Naive thymus-derived CD8-positive, alpha-beta T cell (primary cell): ENCODE measurements at regions not wholly inside any gene's neighbourhood (a gene's known extent, or its start where the extent isn't known, plus 50 kb on each side); places are given as distances from the start of the nearest gene placed in this dataset.
A peak's percentile ranks its signal among the peaks of the same experiment; 100 is the strongest.
"Not testable (repeated sequence)": the region's sequence is repeated elsewhere in the genome, so short reads cannot be mapped to it uniquely, and the experiment has no call there.

Source experiments
- ATAC-seq, 2 donors: fragments of 150-1000 bp; cut with Tn5 transposase in 1 of 2; sonication (Bioruptor Pico), chemical (Tn5 transposase) in 1 of 2; 1 replicate in 1 of 2; 2 replicates in 1 of 2; pipeline ENCODE4 v1.10.0; 2021; ENCODE audit warnings: mild to moderate bottlenecking in 2 of 2, moderate library complexity in 2 of 2
- POLR2A ChIA-PET: fragments of 350-600 bp; sonication (Branson Sonifier 250); formaldehyde crosslinking; loops from one replicate; lab custom pipeline; 2021; ENCODE audit warnings: antibody characterized with exemption; lab: Charles Lee
- DNase-seq, 10 donors: peaks; one replicate each; pipeline versions ENCODE4 v3.0.0 to v3.0.0-alpha.2; 2020 to 2022
- H3K27ac Mint-ChIP-seq, 10 donors: one replicate each; pipeline ENCODE4 v1.8.0; 2020 to 2022; ENCODE audit warnings: mild to moderate bottlenecking in 10 of 10, mixed read lengths in 10 of 10, moderate library complexity in 4 of 10, inconsistent platforms in 1 of 10
- H3K27me3 Mint-ChIP-seq, 5 donors: one replicate each; pipeline ENCODE4 v1.8.0; 2021 to 2022; ENCODE audit warnings: mixed read lengths in 5 of 5
- H3K36me3 Mint-ChIP-seq, 3 donors: one replicate each; pipeline ENCODE4 v1.8.0; 2020 to 2022; ENCODE audit warnings: mixed read lengths in 3 of 3, mild to moderate bottlenecking in 2 of 3, inconsistent platforms in 1 of 3
- H3K4me1 Mint-ChIP-seq, 4 donors: one replicate each; pipeline ENCODE4 v1.8.0; 2021 to 2022; ENCODE audit warnings: mixed read lengths in 4 of 4
- H3K4me3 Mint-ChIP-seq, 10 donors: one replicate each; pipeline ENCODE4 v1.8.0; 2020 to 2022; ENCODE audit warnings: mild to moderate bottlenecking in 10 of 10, mixed read lengths in 10 of 10, moderate library complexity in 6 of 10, inconsistent platforms in 1 of 10
- H3K9me3 Mint-ChIP-seq, 9 donors: one replicate each; pipeline ENCODE4 v1.8.0; 2020 to 2022; ENCODE audit warnings: mixed read lengths in 9 of 9, mild to moderate bottlenecking in 3 of 9, inconsistent platforms in 1 of 9, moderate library complexity in 1 of 9

GRCh38 chr10:60491162-60491561 lies 101.5 kb upstream of the ANK3 start:
- POLR2A ChIA-PET: no interaction called here
- Mint-ChIP-seq H3K27ac (no peak overlapping the region), H3K4me1 (peaks cover 0 to 7% (median 0%) of the 10 kb centered on the region in 4 donors), H3K9me3 (no peaks in the 10 kb centered on the region), H3K4me3 (no peak overlapping the region), H3K27me3 (peaks cover 0 to 4% (median 0%) of the 10 kb centered on the region in 5 donors), H3K36me3 (peaks cover 0 to 3% (median 0%) of the 10 kb centered on the region in 3 donors)
- no peak for DNase-seq
- ATAC-seq: no peak

DNA sequence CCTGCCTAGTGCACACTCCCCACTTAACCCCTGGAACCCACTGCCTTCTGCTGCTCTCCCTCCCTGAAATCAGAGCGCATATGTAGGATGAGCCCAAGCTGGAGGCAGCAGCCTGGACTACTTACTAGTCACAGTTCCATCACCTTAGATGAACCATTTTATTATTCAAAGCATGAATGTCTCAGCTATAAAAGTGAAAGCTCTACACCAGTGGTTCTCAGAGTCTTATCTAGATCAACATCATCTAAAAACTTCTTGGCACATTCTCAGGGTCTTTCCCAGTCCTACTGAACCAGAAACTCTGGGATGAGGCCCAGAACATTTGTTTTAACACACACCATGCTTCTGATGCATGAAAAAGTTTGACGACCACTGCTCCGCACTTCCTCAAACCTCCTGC lies 100.3 kb upstream of the ANK3 start:
- DNase-seq (no peak), ATAC-seq (no peak)
- POLR2A ChIA-PET: no interaction called here
- Mint-ChIP-seq H3K36me3 (peaks cover 0 to 4% (median 3%) of the 10 kb centered on the region in 3 donors), H3K27me3 (peaks cover 0 to 4% (median 0%) of the 10 kb centered on the region in 5 donors), H3K9me3 (no peaks in the 10 kb centered on the region), H3K27ac (peak overlapping the region in 1 of 10 donors; percentile 14), H3K4me1 (peaks cover 0 to 7% (median 0%) of the 10 kb centered on the region in 4 donors), H3K4me3 (no peak overlapping the region)

DNA sequence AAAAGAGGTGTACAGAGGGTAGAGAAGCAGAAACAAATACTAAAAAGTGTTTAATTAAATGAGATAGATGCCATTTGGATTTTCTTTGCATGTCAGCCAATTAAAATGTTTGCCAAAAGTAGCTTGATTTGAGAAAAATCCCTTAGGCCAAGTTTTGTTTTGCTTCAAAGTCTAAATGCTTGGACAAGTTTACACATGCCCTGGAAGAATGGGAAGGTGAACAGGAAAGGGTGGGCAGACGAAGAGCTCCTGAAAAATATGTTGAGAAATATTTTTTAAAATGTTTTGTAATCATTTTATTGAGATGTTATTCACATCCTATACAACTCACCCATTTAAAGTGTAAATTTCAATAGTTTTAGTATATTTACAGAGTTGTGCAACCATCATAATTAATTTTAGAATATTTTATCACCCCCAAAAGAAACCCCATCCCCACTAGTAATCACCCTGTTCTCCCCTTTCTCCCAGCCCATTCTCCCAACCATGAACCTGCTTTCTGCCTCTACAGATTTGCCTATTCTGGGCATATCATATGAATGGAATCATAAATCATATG lies 98.5 kb upstream of the ANK3 start:
- H3K27me3 Mint-ChIP-seq: peaks cover 0 to 4% (median 0%) of the 10 kb centered on the region in 5 donors
- ATAC-seq (no peak), DNase-seq (no peak)
- no peak overlapping the region for H3K27ac Mint-ChIP-seq
- H3K4me1 Mint-ChIP-seq: peaks cover 0 to 7% (median 0%) of the 10 kb centered on the region in 4 donors
- no peak overlapping the region for H3K4me3 Mint-ChIP-seq
- H3K9me3 Mint-ChIP-seq: no peaks in the 10 kb centered on the region
- POLR2A ChIA-PET: no interaction called here
- H3K36me3 Mint-ChIP-seq: peaks cover 0 to 4% (median 3%) of the 10 kb centered on the region in 3 donors

GRCh38 chr10:60487543-60487942 lies 97.9 kb upstream of the ANK3 start:
- Mint-ChIP-seq H3K27me3 (peaks cover 0 to 4% (median 0%) of the 10 kb centered on the region in 5 donors), H3K27ac (no peak overlapping the region), H3K4me1 (peaks cover 0 to 7% (median 0%) of the 10 kb centered on the region in 4 donors), H3K9me3 (no peaks in the 10 kb centered on the region), H3K36me3 (peaks cover 0 to 4% (median 3%) of the 10 kb centered on the region in 3 donors), H3K4me3 (no peak overlapping the region)
- DNase-seq (no peak), ATAC-seq (no peak)
- POLR2A ChIA-PET: no interaction called here

- POLR2A ChIA-PET: no interaction called here
- H3K27ac Mint-ChIP-seq: no peak overlapping the region
- DNase-seq (no peak), ATAC-seq (no peak)
- H3K4me1 Mint-ChIP-seq: peaks cover 0 to 6% (median under 1%) of the 10 kb centered on the region in 4 donors
- H3K4me3 Mint-ChIP-seq: no peak overlapping the region
- H3K27me3 Mint-ChIP-seq: peaks cover 0 to 3% (median 0%) of the 10 kb centered on the region in 5 donors
- peaks cover 0 to 4% (median 3%) of the 10 kb centered on the region in 3 donors for H3K36me3 Mint-ChIP-seq
- H3K9me3 Mint-ChIP-seq: peaks cover 0 to 2% (median 0%) of the 10 kb centered on the region in 9 donors
These were observed 95.3 kb upstream of the ANK3 start for GRCh38 chr10:60485025-60485424.

DNA sequence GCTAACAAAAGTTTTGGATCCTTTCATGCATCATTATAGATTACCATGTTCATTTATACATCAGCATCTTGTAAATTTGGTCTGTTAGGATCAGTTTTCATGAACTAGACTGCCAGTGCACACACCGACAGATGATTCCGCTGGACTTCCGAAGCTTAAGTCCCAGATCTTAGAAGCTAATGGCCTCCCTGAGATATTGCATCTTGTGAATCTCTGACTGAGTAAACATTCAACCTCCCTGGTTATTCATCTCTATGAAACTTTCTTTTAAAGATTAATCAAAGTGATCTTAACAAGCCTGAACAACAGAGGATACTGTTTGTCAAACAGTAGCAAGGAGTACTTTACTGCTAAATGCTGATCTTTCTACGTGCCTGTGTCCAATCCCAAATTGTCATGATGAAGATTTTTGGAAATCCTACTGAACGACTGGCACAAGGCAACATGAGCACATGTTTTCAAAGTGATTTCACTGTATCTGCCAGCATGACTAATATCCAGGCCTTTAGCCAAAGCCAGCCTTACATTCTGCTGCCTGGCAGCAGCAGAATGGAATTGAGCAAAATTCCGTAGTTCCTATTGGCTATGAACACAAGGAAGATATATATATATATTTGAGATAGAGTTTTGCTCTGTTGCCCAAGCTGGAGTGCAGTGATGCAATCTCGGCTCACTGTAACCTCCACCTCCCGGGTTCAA lies 91.3 kb upstream of the ANK3 start:
- peaks cover 0 to 6% (median 0%) of the 10 kb centered on the region in 5 donors for H3K27me3 Mint-ChIP-seq
- H3K4me3 Mint-ChIP-seq: no peak overlapping the region
- peaks cover 0 to 6% (median 2%) of the 10 kb centered on the region in 4 donors for H3K4me1 Mint-ChIP-seq
- POLR2A ChIA-PET: no interaction called here
- peaks cover 0 to 4% (median 0%) of the 10 kb centered on the region in 9 donors for H3K9me3 Mint-ChIP-seq
- ATAC-seq: no peak
- no peak for DNase-seq
- no peak overlapping the region for H3K27ac Mint-ChIP-seq
- peaks cover 0 to 4% (median 0%) of the 10 kb centered on the region in 3 donors for H3K36me3 Mint-ChIP-seq

GRCh38 chr10:60479305-60480020 lies 89.8 kb upstream of the ANK3 start:
- Mint-ChIP-seq H3K27me3 (peaks cover 0 to 4% (median 0%) of the 10 kb centered on the region in 5 donors), H3K4me1 (peaks cover 0 to 6% (median 2%) of the 10 kb centered on the region in 4 donors), H3K36me3 (no peaks in the 10 kb centered on the region), H3K9me3 (peaks cover 0 to 4% (median 0%) of the 10 kb centered on the region in 9 donors), H3K4me3 (no peak overlapping the region), H3K27ac (no peak overlapping the region)
- DNase-seq (no peak), ATAC-seq (no peak)
- POLR2A ChIA-PET: no interaction called here

DNA sequence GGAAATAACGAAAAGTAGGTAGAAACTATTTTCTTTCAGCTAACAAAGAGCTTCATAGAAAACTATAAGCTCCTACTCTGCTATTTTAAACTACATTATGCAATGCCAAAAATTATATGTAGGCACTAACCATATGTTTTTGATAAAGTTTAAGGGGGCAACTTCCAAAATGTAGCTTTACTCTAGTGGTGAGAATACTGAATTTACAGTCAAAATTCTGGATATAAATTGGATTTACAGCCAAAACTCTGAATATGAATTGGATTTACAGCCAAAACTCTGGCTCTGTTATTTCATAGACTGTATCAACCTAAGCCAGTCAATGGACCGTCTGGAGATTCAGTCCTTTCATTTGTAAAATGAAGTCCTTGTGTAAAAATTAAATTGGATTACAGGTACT lies 86.8 kb upstream of the ANK3 start:
- DNase-seq (no peak), ATAC-seq (no peak)
- H3K27ac Mint-ChIP-seq: no peak overlapping the region
- peaks cover 0 to 7% (median 0%) of the 10 kb centered on the region in 9 donors for H3K9me3 Mint-ChIP-seq
- H3K36me3 Mint-ChIP-seq: peaks cover 0 to 3% (median 3%) of the 10 kb centered on the region in 3 donors
- no peak overlapping the region for H3K4me3 Mint-ChIP-seq
- POLR2A ChIA-PET: no interaction called here
- peaks cover 0 to 7% (median 0%) of the 10 kb centered on the region in 5 donors for H3K27me3 Mint-ChIP-seq
- H3K4me1 Mint-ChIP-seq: peaks cover 0 to 4% (median 2%) of the 10 kb centered on the region in 4 donors

DNA sequence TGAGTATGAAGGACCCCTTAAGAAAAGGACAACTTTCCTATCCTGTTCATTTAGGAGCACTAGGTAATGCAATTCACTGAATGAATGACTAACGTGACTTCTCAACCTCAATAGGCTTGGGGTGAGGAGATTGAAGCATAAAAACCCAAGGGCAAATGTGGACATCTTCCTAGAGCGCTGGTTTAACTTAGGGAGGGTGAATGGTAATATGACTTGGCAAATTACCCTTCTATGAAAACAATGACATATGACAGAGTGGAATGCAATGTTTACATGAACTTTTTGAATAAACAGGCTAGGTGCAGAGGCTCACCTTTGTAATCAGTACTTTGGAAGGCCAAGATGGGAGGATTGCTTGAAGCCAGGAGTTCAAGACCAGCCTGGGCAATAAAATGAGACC lies 83.9 kb upstream of the ANK3 start:
- peaks cover 0 to 3% (median 0%) of the 10 kb centered on the region in 5 donors for H3K27me3 Mint-ChIP-seq

DNA sequence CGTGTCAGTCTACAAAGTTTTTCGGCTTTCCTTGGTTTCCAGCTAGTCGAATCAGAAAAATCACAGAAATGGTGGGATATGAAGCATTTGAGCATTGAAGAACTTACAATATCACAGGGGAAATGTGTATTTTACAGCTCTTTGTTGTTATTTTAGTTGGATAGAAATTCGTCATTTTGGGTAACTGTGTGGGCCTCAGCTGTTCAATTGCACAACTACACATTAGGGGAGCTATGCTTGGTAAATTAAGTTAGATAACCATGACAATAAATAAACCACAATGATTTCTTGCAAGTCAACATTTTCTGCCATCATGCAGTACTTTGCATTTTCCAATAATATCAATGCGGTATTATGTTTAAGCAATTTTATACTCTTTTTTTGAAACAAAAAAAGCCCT lies 80.4 kb upstream of the ANK3 start:
- Mint-ChIP-seq H3K4me1 (no peaks in the 10 kb centered on the region), H3K9me3 (peaks cover 0 to 3% (median 0%) of the 10 kb centered on the region in 9 donors), H3K36me3 (peaks cover 0 to 7% (median 3%) of the 10 kb centered on the region in 3 donors), H3K27ac (no peak overlapping the region), H3K4me3 (no peak overlapping the region), H3K27me3 (peaks cover 0 to 3% (median 0%) of the 10 kb centered on the region in 5 donors)
- DNase-seq (no peak), ATAC-seq (no peak)
- POLR2A ChIA-PET: no interaction called here

More for the DNA sequence above, 83.9 kb upstream of the ANK3 start:
- DNase-seq: no peak
- POLR2A ChIA-PET: no interaction called here
- Mint-ChIP-seq H3K4me1 (no peaks in the 10 kb centered on the region), H3K4me3 (no peak overlapping the region), H3K27ac (no peak overlapping the region), H3K9me3 (peaks cover 0 to 3% (median 0%) of the 10 kb centered on the region in 9 donors), H3K36me3 (peaks cover 0 to 3% (median 3%) of the 10 kb centered on the region in 3 donors)
- no peak for ATAC-seq

GRCh38 chr10:60469147-60469546 lies 79.5 kb upstream of the ANK3 start:
- H3K9me3 Mint-ChIP-seq, DNase-seq, H3K27me3 Mint-ChIP-seq, H3K4me1 Mint-ChIP-seq, H3K27ac Mint-ChIP-seq, H3K4me3 Mint-ChIP-seq, ATAC-seq, POLR2A ChIA-PET: not testable (repeated sequence)
- peaks cover 0 to 10% (median 3%) of the 10 kb centered on the region in 3 donors for H3K36me3 Mint-ChIP-seq

DNA sequence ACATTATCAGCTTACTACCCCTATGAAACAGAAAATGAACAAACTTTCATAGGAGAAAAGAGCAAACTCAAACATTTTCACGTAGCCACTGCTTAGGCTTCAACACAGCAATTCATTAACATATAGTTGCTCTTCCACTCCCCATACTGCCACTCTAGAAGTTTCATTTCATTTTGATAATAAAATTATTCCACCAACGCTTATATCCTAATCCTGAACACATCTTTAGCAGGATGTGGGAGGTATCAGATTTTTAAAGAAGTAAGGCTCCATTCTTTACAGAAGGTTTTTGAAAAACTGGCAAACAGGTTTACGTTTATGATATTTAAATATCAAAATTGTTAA lies 77.5 kb upstream of the ANK3 start:
- no peak overlapping the region for H3K4me3 Mint-ChIP-seq
- no peaks in the 10 kb centered on the region for H3K27me3 Mint-ChIP-seq
- no peaks in the 10 kb centered on the region for H3K9me3 Mint-ChIP-seq
- POLR2A ChIA-PET: no interaction called here
- peaks cover 0 to 10% (median 0%) of the 10 kb centered on the region in 3 donors for H3K36me3 Mint-ChIP-seq
- no peak overlapping the region for H3K27ac Mint-ChIP-seq
- H3K4me1 Mint-ChIP-seq: no peaks in the 10 kb centered on the region
- no peak for DNase-seq
- no peak for ATAC-seq
